Panc1 (cell line): ENCODE measurements at regions not wholly inside any gene's neighbourhood (a gene's known extent, or its start where the extent isn't known, plus 50 kb on each side); places are given as distances from the start of the nearest gene placed in this dataset.

Source experiments
- ATAC-seq: fragments of 200-7000 bp; cut with Tn5 transposase; 2 replicates; pipeline ENCODE4 v1.9.1; 2020; ENCODE audit warnings: mild to moderate bottlenecking, moderate library complexity
- BruUV-seq: library from RNA; stranded (reverse); fragments of 400-500 nt; replicated peaks from 2 replicates; lab custom pipeline; 2021; lab: Mats Ljungman, UMichigan
- CTCF ChIA-PET: fragments of 300-600 bp; sonication (Branson Sonifier 250); formaldehyde crosslinking; loops from one replicate; lab custom pipeline; 2022; ENCODE audit warnings: antibody characterized with exemption; lab: Charles Lee
- POLR2A ChIA-PET: fragments of 300-600 bp; sonication (Branson Sonifier 250); formaldehyde crosslinking; loops from one replicate; lab custom pipeline; 2022; ENCODE audit warnings: antibody characterized with exemption; lab: Charles Lee
- DNase-seq: peaks from one replicate; pipeline ENCODE4 v3.0.0-alpha.2; 2010; ENCODE audit warnings: low read depth, low spot score
- H3K27ac ChIP-seq: 2 replicates; pipeline ENCODE4 v1.5.1; 2011; ENCODE audit warnings: mild to moderate bottlenecking, low read length, inconsistent platforms
- H3K27me3 ChIP-seq: fragments of 200-500 bp; sonication (Bioruptor generic); 2 replicates; pipeline ENCODE4 v1.6.0; 2014; ENCODE audit warnings: low read length, inconsistent platforms; ENCODE audit not compliant: control insufficient read depth, insufficient read depth
- H3K36me3 ChIP-seq: fragments of 200-500 bp; sonication (Bioruptor generic); 2 replicates; pipeline ENCODE4 v1.5.1; 2014; ENCODE audit warnings: inconsistent platforms, mild to moderate bottlenecking, low read length, moderate library complexity; ENCODE audit not compliant: control insufficient read depth, insufficient read depth
- H3K4me1 ChIP-seq: 2 replicates; pipeline ENCODE4 v1.5.1; 2011; ENCODE audit warnings: inconsistent platforms, mild to moderate bottlenecking, low read length, moderate library complexity; ENCODE audit not compliant: control insufficient read depth, insufficient read depth
- H3K4me3 ChIP-seq, 2 experiments: 2 replicates each; pipeline ENCODE4 v1.5.1; 2011 to 2012; ENCODE audit warnings: low read depth in 2 of 2, low read length in 2 of 2, mild to moderate bottlenecking in 2 of 2, inconsistent platforms in 1 of 2, moderate library complexity in 1 of 2
- H3K9me3 ChIP-seq: fragments of 200-500 bp; sonication (Bioruptor generic); 2 replicates; pipeline ENCODE4 v1.5.1; 2014; ENCODE audit warnings: low read depth, mild to moderate bottlenecking, inconsistent platforms, low read length, moderate library complexity; ENCODE audit not compliant: control insufficient read depth, insufficient read depth
- CTCF ChIP-seq: fragments of 450-650 bp; IDR thresholded peaks from 2 replicates; pipeline ENCODE4 v1.5.1; 2017; ENCODE audit warnings: mild to moderate bottlenecking
- POLR2AphosphoS5 ChIP-seq: IDR thresholded peaks from 2 replicates; pipeline ENCODE4 v1.6.1; 2012; ENCODE audit warnings: mild to moderate bottlenecking, low read depth, low read length, moderate library complexity
- REST ChIP-seq, 2 experiments: IDR thresholded peaks; 2 replicates each; pipeline ENCODE4 v1.6.1; 2011 to 2012; ENCODE audit warnings: low read depth in 2 of 2, control low read depth in 1 of 2, low read length in 1 of 2, mild to moderate bottlenecking in 1 of 2, moderate library complexity in 1 of 2; ENCODE audit not compliant: insufficient read depth in 1 of 2
- SIN3A ChIP-seq: IDR thresholded peaks from 2 replicates; pipeline ENCODE4 v1.6.1; 2012; ENCODE audit warnings: low read depth, mild to moderate bottlenecking, low read length, moderate library complexity, borderline replicate concordance; ENCODE audit not compliant: insufficient read depth
- TCF7L2 ChIP-seq: IDR thresholded peaks from 2 replicates; pipeline ENCODE4 v1.6.1; 2011; ENCODE audit warnings: mild to moderate bottlenecking, low read depth, low read length, inconsistent platforms
- in situ Hi-C: cut with HindIII; loops from 2 replicates; pipeline ENCODE4 v1.10.0; 2016; ENCODE audit warnings: low sequenced_read_pairs, low pct_unique_long_range_greater_than_20kb
- intact Hi-C: fragments of 100-400 bp; cut with micrococcal nuclease; formaldehyde crosslinking; loops from one replicate; pipeline ENCODE4 v1.10.0; 2022; ENCODE audit not compliant: unreplicated experiment

GRCh38 chr2:44859337-44859736 is 82.2 kb upstream of the SIX3 start:
- H3K4me3 ChIP-seq, result no peak overlapping the region
- ATAC-seq, result no peak
- no peak for DNase-seq
- in situ Hi-C loops (no loop called here), intact Hi-C loops (no loop called here)
- TF ChIP-seq TCF7L2 (no peak), POLR2AphosphoS5 (no peak), CTCF (no peak), SIN3A (no peak), REST (IDR thresholded peaks at IDR 0.05; ENCODE audit: insufficient read depth in 1 of 2, low read depth in 2 of 2, low read length in 1 of 2) (no peak)
- no TSS peak for BruUV-seq
- POLR2A ChIA-PET, result no interaction called here
- CTCF ChIA-PET, result interaction anchor here (0.6 kb wide), 1 partner anchor 861 kb away, joined by 7 read pairs; no protein-coding TSS in a partner anchor
- H3K27ac ChIP-seq, result no peak overlapping the region
- H3K27me3 ChIP-seq, result peaks cover 21% of the 10 kb centered on the region
- H3K4me1 ChIP-seq, result no peaks in the 10 kb centered on the region
- no peaks in the 10 kb centered on the region for H3K36me3 ChIP-seq
- H3K9me3 ChIP-seq, result no peaks in the 10 kb centered on the region

GRCh38 chr2:44866152-44866551 is 75.3 kb upstream of the SIX3 start:
- no TSS peak for BruUV-seq
- DNase-seq, result no peak
- POLR2A ChIA-PET, result no interaction called here

More at GRCh38 chr2:44866152-44866551, 75.3 kb upstream of the SIX3 start:
- Histone ChIP-seq H3K36me3 (no peaks in the 10 kb centered on the region), H3K27ac (no peak overlapping the region), H3K4me1 (no peaks in the 10 kb centered on the region), H3K9me3 (no peaks in the 10 kb centered on the region), H3K4me3 (no peak overlapping the region), H3K27me3 (peaks cover 28% of the 10 kb centered on the region)
- ATAC-seq, result no peak
- in situ Hi-C loops, result no loop called here
- TF ChIP-seq REST (IDR thresholded peaks at IDR 0.05; ENCODE audit: insufficient read depth in 1 of 2, low read depth in 2 of 2, low read length in 1 of 2) (no peak), SIN3A (no peak)
- intact Hi-C loops, result no loop called here
- CTCF ChIA-PET, result no interaction called here
